CD4-positive, alpha-beta T cell treated with Interleukin-4 for 1 hour (primary cell): ENCODE measurements at regions not wholly inside any gene's neighbourhood (a gene's known extent, or its start where the extent isn't known, plus 50 kb on each side); places are given as distances from the start of the nearest gene placed in this dataset.
"Not testable (repeated sequence)": the region's sequence is repeated elsewhere in the genome, so short reads cannot be mapped to it uniquely, and the experiment has no call there.

ENCODE experiments used
- DNase-seq, 2 donors: peaks; one replicate each; pipeline ENCODE4 v3.0.0-alpha.2; 2020 to 2022

DNA sequence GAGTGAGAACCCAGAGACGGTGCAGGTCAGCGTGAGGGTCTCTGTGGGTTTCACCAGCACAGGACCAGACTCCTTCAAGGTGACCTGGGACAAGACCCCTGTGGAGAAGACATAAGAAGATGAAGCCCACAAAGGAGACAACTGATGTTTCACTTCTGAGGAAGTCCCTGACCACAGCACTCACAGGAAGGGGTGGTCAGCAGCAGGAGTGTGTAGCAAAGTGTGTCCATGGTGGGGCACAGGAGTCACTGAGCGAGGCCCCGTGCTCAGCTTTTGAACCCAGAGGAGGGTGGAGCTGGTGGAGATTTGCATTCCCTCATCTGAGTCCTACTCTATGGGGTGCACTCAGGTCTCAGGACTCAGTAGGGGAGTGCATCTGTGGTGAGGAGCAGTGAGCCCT lies 775.2 kb downstream of the TMEM121 start:
- DNase-seq, result not testable (repeated sequence)

DNA sequence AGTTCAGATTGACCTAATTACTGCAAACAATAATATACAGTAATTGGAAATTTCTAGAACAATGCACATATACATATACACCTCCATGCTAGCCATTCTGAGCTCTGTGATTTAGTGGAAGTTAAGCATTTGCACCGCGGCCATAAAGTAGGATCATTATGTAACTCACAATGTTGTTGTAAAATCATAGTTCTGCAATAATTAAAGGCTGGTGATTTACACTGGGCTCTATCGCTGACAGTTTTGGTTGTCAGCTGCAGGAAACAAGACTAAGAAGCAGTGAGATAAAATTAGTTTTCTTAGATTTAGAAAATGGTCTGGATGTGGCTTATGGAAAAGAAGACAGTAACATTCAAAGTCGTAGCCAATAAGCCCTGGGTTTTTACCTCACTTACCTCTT lies 776.3 kb downstream of the TMEM121 start:
- DNase-seq, result no peak

DNA sequence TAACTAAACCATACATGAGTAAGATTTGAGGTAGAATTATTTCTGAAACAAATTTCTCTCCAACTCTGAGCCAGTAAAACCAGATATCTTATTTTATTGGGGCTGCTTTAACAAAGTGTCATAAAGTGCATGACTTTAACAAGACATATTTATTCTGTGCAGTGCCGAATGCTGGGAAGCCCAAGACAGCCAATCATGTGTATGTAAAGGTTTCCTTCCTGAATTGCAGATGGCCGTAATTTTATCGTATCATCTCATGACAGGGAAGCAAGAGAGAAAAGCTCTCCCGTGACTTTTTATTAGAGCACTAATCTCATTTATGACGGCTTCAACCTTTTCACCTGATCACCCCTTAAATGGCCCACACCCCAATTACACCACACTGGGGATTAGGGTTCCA lies 777.9 kb downstream of the TMEM121 start:
- no peak for DNase-seq

DNA sequence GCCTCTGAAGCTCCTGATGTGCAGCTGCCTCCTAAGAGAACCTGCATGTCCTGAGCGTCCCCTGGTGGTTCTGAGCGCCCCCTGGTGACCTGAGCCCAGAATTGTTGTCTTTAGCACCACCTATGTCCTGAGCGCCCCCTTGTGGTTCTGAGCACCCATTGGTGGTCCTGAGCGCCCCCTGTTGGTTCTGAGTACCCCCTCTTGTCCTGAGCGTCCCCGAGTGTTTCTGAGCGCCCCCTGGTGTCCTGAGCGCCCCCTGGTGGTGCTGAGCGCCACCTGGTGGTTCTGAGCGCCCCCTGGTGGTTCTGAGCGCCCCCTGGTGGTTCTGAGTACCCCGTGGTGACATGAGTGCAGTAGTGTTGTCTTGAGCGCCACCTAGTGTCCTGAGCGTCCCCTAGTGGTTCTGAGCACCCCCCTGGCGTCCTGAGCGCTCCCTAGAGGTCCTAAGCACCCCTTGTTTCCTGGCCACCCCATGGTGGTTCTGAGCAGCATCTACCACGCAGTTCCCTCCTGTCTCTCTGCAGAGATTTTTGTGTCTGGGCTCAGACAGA lies 782.5 kb downstream of the TMEM121 start:
- peak; percentile 78 to 80 for DNase-seq

DNA sequence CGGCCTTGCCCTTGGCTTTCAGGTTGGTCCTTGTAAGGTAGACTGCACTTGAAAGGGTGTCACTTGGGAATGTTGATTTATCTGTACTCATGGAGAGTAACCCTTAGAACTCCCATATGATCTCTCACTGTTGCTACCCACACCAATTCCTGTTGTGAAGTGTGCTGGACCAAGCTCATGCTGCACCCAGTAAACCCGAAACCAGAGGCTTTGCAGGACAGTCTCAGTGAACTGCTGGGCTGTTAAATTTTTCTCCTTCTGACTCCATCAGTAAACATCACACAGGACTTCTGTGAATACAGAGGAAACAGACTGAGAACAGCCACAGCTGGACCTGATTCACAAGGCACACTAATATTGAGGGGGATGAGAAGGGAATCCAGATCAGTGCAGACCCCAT lies 783.0 kb downstream of the TMEM121 start:
- no peak for DNase-seq

DNA sequence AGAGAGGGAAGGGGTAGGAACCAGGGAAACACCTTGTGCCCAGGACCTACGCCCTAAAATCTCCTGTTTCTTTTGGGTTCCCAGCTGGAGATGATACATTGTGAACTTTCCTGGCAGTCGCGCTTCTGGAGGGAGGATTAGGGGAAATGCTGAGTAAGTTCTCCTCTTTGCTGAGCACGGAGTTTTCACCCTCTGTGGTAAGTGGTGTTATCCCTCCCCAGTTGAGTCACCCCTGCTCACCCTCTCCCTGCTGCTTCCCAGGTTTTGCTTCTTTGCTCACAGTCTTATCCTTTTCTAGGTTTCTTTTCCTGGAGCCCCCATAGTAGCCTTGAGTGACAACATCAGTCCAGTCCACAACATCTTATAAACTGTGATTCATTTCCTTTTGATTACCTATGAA lies 789.1 kb downstream of the TMEM121 start:
- DNase-seq, result no peak

DNA sequence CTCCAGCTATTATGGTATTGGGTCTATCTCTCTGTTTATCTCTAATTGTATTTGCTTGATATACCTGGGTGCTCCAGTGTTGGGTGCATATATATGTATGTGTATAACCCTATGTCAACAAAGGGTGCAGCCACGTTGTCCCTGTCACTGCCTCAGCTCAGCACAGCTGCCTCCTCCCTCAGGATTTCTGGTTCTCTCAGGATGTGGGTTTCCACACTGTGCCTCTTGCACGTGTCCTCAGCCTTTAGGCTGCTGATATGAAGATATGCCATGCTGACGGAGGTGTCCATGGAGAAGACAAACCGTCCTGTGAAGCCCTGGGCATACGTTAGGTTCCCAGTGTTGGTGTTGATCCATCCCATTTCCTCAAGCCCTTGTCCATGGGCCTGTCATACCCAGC lies 791.2 kb downstream of the TMEM121 start:
- no peak for DNase-seq

DNA sequence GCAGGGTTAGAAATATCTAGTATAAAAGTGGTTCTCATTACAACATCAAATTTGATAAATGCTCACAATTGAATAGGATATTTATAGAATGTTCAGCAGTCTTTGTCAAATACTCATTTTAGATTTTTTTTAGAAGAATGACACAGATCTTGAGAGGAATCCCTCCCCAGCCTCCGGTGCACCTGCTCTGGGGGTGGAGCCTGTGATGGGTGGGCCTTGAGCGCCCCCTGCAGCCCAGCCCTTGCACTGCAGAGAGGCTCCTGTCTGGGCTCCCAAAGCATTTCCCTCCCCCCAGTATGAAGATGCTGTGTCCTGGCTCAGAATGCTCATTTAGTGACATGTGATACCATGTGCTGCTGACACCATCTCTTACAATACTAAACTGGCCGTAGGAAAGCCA lies 792.3 kb downstream of the TMEM121 start:
- peak; percentile 51 for DNase-seq

DNA sequence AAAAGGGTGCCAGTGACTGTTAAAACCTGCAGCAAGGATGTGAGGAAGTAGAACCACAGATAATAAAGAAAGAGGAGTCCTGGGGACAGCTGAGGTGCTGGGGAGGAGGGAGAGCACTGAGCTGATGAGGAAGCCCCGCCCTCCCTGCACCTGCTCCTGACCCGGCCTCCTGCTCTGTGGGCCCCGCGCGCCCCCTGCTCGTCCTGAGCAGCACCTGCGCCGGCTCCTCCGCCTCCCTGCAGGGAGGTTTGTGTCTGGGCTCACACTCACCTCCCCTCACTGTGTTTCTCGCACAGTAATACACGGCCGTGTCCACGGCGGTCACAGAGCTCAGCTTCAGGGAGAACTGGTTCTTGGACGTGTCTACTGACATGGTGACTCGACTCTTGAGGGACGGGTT lies 797.6 kb downstream of the TMEM121 start:
- DNase-seq, result peak; percentile 24 to 47

DNA sequence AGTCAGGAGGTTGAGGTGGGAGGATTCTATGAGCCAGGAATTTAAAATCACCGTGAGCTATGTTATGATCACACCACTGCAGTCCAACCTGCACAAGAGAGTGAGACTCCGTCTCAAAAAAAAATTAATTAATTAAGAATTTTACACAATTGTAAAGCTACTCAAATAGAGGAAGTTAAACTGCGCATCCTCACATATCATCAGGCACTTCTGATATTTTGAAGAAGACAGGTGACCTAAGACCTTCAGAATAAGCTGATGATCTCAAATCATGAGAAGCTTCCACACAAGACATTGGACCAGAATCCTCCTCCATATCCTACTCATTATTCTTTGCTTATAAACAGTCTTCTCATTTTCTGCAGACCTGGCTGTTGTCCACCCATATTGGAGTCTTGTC lies 800.9 kb downstream of the TMEM121 start:
- no peak for DNase-seq

DNA sequence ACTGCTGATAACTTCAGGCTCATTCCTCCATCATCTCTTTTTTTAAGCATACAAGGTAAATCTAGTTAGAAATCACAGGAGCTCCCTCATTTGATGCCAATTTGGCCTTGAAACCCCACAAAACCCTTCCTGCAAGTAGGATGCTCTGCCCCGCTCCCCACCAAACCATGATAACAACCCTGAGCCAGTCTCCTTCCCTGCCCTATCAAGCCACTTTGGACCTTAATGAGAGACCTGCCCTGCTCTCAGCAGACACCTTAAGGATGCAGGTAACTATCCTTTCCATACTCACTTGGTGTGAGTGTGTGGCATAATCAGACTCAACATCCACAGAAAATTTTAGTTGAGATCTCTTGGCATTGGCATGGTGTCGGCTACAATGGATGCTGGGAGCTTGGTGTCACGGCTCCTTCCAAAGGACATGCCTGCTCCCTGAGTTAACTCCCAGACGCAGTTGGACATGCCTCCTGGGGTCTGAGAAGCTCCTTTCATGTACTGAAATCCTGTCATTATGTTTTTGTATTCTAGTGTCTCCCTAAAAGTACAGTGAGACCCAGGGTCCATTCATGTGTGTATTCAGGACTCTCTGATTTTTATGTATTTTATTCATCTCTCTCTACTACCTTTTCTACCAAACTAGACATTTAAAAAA lies 801.4 kb downstream of the TMEM121 start:
- not testable (repeated sequence) for DNase-seq

DNA sequence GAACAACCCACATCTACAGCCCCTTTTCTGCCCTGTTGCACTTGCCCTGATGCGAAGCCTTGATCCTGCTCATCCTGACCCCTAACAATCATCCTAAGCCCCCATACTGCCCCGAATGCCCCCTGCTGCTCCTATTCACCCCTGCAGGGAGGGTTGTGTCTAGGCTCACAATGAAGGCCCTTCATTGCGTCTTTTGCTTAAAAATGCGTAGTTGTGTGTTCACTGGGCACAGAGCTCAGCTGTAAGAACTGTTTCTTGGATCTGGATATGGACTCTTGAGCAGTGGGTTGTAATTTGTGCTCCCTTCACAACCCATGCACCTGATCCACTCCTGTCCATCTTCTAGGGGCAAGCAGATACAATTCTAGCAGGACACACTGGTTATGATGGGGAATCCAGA lies 802.9 kb downstream of the TMEM121 start:
- DNase-seq, result not testable (repeated sequence)

DNA sequence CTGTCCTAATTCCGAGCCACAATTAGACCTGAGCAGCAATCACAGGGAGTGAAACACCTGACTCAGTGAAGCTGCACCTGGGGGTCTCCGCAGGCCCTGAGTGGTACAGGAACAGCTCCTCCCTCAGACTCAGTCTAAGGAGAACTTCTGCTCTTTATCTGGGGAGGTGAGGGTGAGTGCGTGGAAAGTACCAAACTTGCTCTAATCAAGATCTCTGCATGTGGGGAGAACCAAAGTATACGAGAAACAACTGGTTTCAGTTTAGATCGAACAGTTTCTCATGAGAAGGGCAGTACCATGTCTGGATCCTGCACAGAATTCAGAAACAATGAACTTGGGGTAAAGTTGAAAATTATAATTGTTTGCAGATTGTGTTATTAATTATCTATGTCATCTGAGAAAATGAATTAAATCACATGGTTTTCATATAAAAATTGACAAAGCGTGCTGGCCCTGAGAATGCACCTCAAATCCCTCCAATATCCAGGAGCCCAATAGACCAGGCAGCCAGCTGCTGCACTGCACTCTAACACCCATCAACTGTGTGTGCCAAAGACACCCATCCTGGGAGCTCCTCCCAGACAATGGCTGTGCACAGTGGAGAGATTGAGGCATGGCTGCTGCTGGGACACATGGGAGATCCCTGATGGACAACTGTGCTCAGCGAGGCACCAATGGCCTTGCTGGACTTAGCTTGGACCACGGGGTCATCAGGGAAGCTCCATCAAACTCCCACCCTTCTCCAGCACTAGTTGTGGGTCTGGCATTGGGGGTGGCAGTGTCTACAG lies 803.8 kb downstream of the TMEM121 start:
- not testable (repeated sequence) for DNase-seq

DNA sequence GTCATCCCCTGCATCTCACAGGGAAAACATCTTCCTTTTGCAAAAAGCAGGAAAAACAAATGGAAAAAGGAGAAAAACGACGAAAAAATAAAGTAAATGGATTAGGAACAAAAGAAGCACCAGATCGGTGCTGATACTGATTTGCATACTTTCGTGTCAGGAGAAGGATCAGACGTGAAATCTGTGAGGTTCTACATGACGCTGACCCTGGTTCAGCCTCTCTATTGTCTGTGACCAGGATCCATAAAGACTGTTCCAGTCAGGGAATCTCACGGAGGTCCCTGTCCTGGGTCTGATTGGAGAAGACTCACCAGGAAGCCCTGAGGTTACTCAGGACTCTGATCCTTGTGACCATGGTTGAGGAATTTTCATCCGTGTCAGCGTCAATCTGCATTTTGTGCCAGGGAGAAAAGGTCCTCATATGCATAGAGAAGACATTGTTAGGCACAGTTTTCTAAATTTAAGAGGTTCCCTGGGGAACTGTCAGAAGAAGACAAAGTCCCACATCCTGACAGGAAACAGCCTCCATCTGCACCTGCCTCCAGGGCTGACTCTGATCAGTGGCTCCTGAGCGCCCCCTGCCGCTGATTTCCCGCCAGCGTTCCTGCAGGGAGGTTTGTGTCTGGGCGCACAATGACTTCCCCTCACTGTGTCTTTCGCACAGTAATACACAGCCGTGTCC lies 808.2 kb downstream of the TMEM121 start:
- peak; percentile 54 to 81 for DNase-seq

DNA sequence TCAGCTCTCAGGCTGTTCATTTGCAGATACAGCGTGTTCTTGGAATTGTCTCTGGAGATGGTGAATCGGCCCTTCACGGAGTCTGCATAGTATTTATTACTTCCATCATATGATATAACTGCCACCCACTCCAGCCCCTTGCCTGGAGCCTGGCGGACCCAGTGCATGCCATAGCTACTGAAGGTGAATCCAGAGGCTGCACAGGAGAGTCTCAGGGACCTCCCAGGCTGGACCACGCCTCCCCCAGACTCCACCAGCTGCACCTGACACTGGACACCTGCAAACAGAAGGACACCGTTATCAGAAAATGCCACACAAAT lies 808.7 kb downstream of the TMEM121 start:
- DNase-seq, result not testable (repeated sequence)

DNA sequence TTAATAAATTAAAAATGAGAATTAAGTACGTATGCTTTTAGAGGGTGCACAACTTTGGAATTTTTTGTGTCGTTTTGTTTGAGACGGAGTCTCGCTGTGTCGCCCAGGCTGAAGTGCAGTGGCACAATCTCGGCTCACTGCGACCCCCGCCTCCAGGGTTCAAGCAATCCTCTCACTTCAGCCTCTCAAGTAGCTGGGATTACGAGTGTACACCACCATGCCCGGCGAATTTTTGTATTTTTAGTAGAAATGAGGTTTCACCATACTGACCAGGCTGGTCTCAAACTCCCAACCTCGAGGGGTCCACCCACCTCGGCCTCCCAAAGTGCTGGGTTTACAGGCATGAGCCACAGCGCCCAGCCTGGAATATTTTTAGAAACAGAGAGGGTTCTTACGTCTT lies 812.4 kb downstream of the TMEM121 start:
- DNase-seq, result not testable (repeated sequence)

DNA sequence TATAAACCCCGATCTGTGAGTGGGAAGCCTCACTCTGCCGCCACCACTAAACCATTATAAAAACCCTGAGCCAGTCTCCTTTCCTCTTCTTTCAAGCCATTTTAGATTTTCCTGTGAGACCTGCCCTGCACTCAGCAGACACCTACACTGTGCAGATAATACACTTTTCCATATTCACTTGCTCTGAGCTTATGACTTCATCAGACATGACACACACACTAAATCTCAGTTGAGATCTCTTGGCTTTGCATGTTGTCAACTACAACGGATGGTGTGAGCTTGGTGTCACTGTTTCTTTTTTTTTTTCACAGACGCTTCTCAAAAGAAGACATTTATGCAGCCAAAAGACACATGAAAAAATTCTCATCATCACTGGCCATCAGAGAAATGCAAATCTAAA lies 814.3 kb downstream of the TMEM121 start:
- not testable (repeated sequence) for DNase-seq

DNA sequence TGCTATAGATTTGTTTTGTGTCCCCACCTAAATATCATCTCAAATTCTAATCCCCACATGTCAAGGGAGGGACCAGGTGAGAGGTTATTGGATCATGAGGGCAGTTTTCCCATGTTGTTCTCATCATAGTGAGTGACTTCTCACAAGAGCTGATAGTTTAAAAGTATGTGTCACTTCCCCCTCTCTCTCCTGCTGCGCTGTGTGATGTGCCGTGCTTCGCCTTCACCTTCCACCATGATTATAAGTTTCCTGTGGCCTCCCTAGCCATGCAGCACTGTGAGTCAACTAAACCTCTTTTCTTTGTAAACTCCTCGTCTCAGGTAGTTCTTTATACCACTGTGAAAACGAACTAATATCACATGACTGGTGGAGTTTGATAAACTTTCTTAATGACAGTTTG lies 814.8 kb downstream of the TMEM121 start:
- DNase-seq, result not testable (repeated sequence)

DNA sequence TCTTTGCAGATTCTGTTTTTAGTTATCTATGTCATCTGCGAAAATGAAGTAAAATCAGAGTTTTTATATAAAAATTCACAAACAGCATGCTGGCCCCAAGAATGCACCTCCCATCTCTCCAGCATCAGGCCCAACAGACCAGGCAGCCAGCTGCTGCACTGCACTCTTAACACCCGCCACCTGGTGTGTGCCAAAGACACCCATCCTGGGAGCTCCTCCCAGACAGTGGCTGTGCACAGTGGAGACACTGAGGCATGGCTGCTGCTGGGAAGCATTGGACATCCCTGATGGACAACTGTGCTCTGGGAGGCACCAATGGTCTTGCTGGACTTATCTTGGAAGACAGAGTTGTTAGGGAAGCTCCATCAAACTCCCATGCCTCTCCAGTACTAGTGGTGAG lies 817.2 kb downstream of the TMEM121 start:
- DNase-seq, result no peak

DNA sequence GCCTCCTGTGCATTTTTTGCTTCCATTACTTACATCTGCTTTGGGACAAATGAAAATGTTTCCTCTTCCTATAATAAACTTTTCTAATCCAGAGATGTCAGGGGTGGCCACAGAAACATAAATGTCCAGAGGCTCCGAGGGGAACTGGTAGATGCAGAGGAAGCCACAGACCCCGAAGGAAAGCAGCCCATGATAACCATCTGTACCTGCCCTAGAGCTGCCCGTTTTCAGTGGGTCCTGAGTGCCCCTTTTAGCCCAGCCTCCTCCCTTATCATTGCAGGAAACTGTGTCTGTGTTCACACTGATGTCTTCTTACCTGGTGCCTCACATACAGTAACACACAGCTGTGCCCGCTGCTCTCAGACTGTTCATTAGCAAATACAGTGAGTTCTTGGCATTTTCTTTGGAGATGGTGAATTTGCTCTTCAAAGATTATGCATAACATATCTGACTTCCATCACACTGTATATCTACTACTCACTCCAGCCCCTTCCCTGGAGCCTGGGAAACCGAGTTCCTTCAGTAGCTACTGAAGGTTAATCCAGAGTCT lies 817.8 kb downstream of the TMEM121 start:
- not testable (repeated sequence) for DNase-seq

DNA sequence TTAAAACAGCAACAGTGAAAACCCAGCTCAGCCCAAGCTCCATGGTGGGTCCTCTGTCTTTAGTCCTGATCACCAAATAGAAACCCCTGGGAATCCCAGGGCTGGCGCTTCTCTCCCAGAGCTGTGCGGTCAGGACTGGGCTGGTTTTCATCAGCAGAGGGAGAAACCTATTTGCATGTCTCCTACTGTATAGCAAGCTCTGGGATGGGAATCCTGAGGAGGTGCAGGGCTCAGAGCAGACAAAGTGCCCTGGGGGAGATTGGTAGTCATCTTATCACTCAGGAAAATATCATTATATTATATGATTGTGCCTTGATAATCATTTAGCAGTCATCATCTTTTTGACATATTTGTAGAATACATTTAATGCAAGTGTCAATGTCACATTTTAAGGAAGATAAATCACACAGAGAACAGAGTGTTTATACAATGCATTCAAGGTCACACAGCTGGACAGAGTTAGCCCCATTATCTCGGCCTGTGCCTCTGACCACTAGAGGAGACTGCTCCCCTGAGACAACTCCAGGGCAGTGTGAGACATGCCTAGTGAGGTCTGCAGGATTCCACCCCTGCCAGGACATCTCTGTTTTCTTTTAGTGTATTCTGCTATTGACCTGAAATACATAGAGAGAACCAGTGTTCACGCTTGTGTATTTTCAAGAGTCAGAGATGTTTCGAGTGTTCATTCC lies 818.6 kb downstream of the TMEM121 start:
- DNase-seq, result not testable (repeated sequence)

DNA sequence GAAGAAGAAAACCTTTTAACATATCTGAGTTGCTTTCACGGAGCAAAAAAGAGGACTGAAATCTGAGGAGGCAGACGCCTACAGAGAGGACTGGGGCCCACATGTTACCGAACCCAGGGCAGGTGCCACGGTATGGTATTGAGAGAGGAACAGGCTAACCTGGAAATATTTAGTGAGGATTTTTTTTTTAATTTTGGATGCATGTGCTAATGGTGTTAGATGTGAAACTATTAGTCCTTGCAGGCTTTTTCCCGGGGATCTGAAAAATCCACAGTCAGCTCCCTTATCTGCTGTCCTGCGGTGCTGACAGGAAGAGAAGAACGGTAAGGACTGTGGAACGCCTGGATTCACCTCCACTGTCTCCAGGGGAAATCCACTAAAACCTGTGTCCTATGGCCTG lies 819.7 kb downstream of the TMEM121 start:
- no peak for DNase-seq
